Loucy (cell line): ENCODE measurements at regions not wholly inside any gene's neighbourhood (a gene's known extent, or its start where the extent isn't known, plus 50 kb on each side); places are given as distances from the start of the nearest gene placed in this dataset.

Experiments
- H2AFZ ChIP-seq: fragments of 200-600 bp; sonication (generic); 2 replicates; pipeline ENCODE4 v1.6.0; 2016; ENCODE audit warnings: antibody characterized with exemption, mild to moderate bottlenecking, low read length, moderate library complexity
- H3F3A ChIP-seq: fragments of 200-600 bp; 2 replicates; pipeline ENCODE4 v1.6.0; 2016; ENCODE audit warnings: antibody characterized with exemption, low read depth, mild to moderate bottlenecking
- H3K27me3 ChIP-seq: fragments of 200-600 bp; sonication (generic); 2 replicates; pipeline ENCODE4 v1.6.1; 2014; ENCODE audit warnings: low read length, mild to moderate bottlenecking; ENCODE audit not compliant: insufficient read depth, poor library complexity, severe bottlenecking
- H3K36me3 ChIP-seq: fragments of 200-600 bp; sonication (generic); 2 replicates; pipeline ENCODE4 v1.6.1; 2016; ENCODE audit warnings: low read length; ENCODE audit not compliant: insufficient read depth
- H3K4me1 ChIP-seq: fragments of 200-600 bp; sonication (generic); 2 replicates; pipeline ENCODE4 v1.5.1; 2014; ENCODE audit warnings: low read length, mild to moderate bottlenecking; ENCODE audit not compliant: insufficient read depth, poor library complexity, severe bottlenecking
- H3K4me2 ChIP-seq: fragments of 200-600 bp; sonication (generic); 2 replicates; pipeline ENCODE4 v1.6.0; 2014; ENCODE audit warnings: antibody characterized with exemption, low read length, low read depth, mild to moderate bottlenecking; ENCODE audit not compliant: poor library complexity, severe bottlenecking
- H3K4me3 ChIP-seq: fragments of 200-600 bp; sonication (generic); 2 replicates; pipeline ENCODE4 v1.5.1; 2014; ENCODE audit warnings: low read length, mild to moderate bottlenecking, mixed read lengths; ENCODE audit not compliant: poor library complexity, severe bottlenecking
- H3K79me2 ChIP-seq: fragments of 200-600 bp; sonication (generic); 2 replicates; pipeline ENCODE4 v1.6.1; 2014; ENCODE audit warnings: low read length; ENCODE audit not compliant: insufficient read depth
- H3K9ac ChIP-seq: fragments of 200-600 bp; sonication (generic); 2 replicates; pipeline ENCODE4 v1.6.0; 2014; ENCODE audit warnings: mild to moderate bottlenecking, low read depth, low read length, moderate library complexity; ENCODE audit not compliant: poor library complexity, severe bottlenecking
- H3K9me2 ChIP-seq: fragments of 200-600 bp; sonication (generic); replicated peaks from 2 replicates; pipeline ENCODE4 v1.6.1; 2016; ENCODE audit warnings: low read depth, low read length, mixed read lengths
- H3K9me3 ChIP-seq: fragments of 200-600 bp; sonication (generic); 2 replicates; pipeline ENCODE4 v1.6.1; 2014; ENCODE audit warnings: mild to moderate bottlenecking, antibody characterized with exemption, low read length, low read depth; ENCODE audit not compliant: insufficient read depth
- H4K20me1 ChIP-seq: fragments of 200-600 bp; sonication (generic); 2 replicates; pipeline ENCODE4 v1.6.0; 2014; ENCODE audit warnings: antibody characterized with exemption, low read length, mild to moderate bottlenecking; ENCODE audit not compliant: insufficient read depth, poor library complexity, severe bottlenecking
- EZH2phosphoT487 ChIP-seq: fragments of 200-600 bp; IDR thresholded peaks from 2 replicates; pipeline ENCODE4 v1.6.1; 2018; ENCODE audit warnings: antibody characterized with exemption, mild to moderate bottlenecking, moderate library complexity, borderline replicate concordance
- TF ChIP-seq, protein P1 (sequence below): fragments of 200-600 bp; sonication (generic); conservative IDR thresholded peaks from 2 replicates; pipeline ENCODE4 v1.5.1; 2014; ENCODE audit warnings: mild to moderate bottlenecking, antibody characterized with exemption, low read length

DNA sequence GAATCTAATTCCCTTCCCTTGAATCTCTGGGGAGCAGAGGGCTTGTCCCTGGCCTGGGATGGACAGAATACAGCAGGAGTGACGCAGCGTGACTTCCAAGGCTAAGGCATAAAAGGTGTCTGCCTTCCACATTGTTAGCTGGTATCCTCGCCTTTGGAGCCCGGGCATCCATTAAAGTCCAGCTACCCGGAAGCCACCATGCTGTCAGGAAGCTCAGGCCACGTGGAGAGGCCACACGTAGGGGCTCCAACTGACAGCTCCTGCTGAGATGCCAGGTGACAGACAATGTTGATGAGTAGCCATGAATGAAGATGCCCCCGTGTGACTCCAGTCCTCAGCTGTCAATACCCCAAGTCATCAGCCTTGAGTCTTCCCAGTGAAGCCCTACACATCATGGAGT lies 99.9 kb downstream of the OAT start:
- no peaks in the 10 kb centered on the region for H4K20me1 ChIP-seq
- H2AFZ ChIP-seq, result no peak overlapping the region
- no peak overlapping the region for H3K9ac ChIP-seq
- H3K9me2 ChIP-seq, result no peaks in the 10 kb centered on the region
- no peaks in the 10 kb centered on the region for H3K36me3 ChIP-seq
- TF ChIP-seq EZH2phosphoT487, result no peak
- TF ChIP-seq, protein P1, sequence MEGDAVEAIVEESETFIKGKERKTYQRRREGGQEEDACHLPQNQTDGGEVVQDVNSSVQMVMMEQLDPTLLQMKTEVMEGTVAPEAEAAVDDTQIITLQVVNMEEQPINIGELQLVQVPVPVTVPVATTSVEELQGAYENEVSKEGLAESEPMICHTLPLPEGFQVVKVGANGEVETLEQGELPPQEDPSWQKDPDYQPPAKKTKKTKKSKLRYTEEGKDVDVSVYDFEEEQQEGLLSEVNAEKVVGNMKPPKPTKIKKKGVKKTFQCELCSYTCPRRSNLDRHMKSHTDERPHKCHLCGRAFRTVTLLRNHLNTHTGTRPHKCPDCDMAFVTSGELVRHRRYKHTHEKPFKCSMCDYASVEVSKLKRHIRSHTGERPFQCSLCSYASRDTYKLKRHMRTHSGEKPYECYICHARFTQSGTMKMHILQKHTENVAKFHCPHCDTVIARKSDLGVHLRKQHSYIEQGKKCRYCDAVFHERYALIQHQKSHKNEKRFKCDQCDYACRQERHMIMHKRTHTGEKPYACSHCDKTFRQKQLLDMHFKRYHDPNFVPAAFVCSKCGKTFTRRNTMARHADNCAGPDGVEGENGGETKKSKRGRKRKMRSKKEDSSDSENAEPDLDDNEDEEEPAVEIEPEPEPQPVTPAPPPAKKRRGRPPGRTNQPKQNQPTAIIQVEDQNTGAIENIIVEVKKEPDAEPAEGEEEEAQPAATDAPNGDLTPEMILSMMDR, result no peak
- no peaks in the 10 kb centered on the region for H3K9me3 ChIP-seq
- no peaks in the 10 kb centered on the region for H3K27me3 ChIP-seq
- H3K4me2 ChIP-seq, result no peak overlapping the region
- no peaks in the 10 kb centered on the region for H3K79me2 ChIP-seq
- no peaks in the 10 kb centered on the region for H3K4me1 ChIP-seq
- no peak overlapping the region for H3K4me3 ChIP-seq
- no peaks in the 10 kb centered on the region for H3F3A ChIP-seq

- TF ChIP-seq EZH2phosphoT487, result no peak
- TF ChIP-seq, protein P1, result no peak
- H3K9ac ChIP-seq, result no peak overlapping the region
- no peaks in the 10 kb centered on the region for H3K36me3 ChIP-seq
- H3K27me3 ChIP-seq, result no peaks in the 10 kb centered on the region
- no peak overlapping the region for H3K4me2 ChIP-seq
- H3K9me2 ChIP-seq, result no peaks in the 10 kb centered on the region
- no peaks in the 10 kb centered on the region for H3F3A ChIP-seq
- H3K79me2 ChIP-seq, result no peaks in the 10 kb centered on the region
- no peaks in the 10 kb centered on the region for H4K20me1 ChIP-seq
- no peak overlapping the region for H2AFZ ChIP-seq
- no peaks in the 10 kb centered on the region for H3K9me3 ChIP-seq
- H3K4me3 ChIP-seq, result no peak overlapping the region
- no peaks in the 10 kb centered on the region for H3K4me1 ChIP-seq
These were observed 100.6 kb downstream of the OAT start for GRCh38 chr10:124318076-124318475.

GRCh38 chr10:124316326-124316725 lies 102.4 kb downstream of the OAT start:
- Histone ChIP-seq H3K36me3 (no peaks in the 10 kb centered on the region), H3K9me3 (no peaks in the 10 kb centered on the region), H3K9ac (no peak overlapping the region), H3K79me2 (no peaks in the 10 kb centered on the region), H3K4me1 (no peaks in the 10 kb centered on the region), H2AFZ (no peak overlapping the region), H3K4me2 (no peak overlapping the region), H3K4me3 (no peak overlapping the region), H3K27me3 (no peaks in the 10 kb centered on the region), H3K9me2 (no peaks in the 10 kb centered on the region), H4K20me1 (no peaks in the 10 kb centered on the region), H3F3A (no peaks in the 10 kb centered on the region)
- no peak for TF ChIP-seq EZH2phosphoT487
- TF ChIP-seq, protein P1, result no peak
